ENCODE measurements at regions not wholly inside any gene's neighbourhood (a gene's known extent, or its start where the extent isn't known, plus 50 kb on each side); places are given as distances from the start of the nearest gene placed in this dataset.

- no peak for DNase-seq (ENCODE audit: low spot score)
These were observed 73.2 kb upstream of the FSTL4 start for GRCh38 chr5:133685402-133686018.

- no peak for DNase-seq (ENCODE audit: low spot score)
These were observed 71.6 kb upstream of the FSTL4 start for GRCh38 chr5:133683646-133684596.

GRCh38 chr5:133682451-133682850, 70.1 kb upstream of the FSTL4 start:
- DNase-seq (ENCODE audit: low spot score) = no peak

GRCh38 chr5:133681896-133682295, 69.6 kb upstream of the FSTL4 start:
- DNase-seq (ENCODE audit: low spot score) = no peak

- no peak for DNase-seq (ENCODE audit: low spot score)
These were observed 68.7 kb upstream of the FSTL4 start for GRCh38 chr5:133680830-133681565.

- DNase-seq (ENCODE audit: low spot score) = no peak
These were observed 67.2 kb upstream of the FSTL4 start for GRCh38 chr5:133679534-133679933.

- no peak for DNase-seq (ENCODE audit: low spot score)
These were observed 63.2 kb upstream of the FSTL4 start for GRCh38 chr5:133675376-133676154.

- DNase-seq (ENCODE audit: low spot score) = no peak
These were observed 58.0 kb upstream of the FSTL4 start for GRCh38 chr5:133670336-133670735.

GRCh38 chr5:133669472-133669871, 57.1 kb upstream of the FSTL4 start:
- DNase-seq (ENCODE audit: low spot score) = no peak

GRCh38 chr5:133668458-133668857, 56.1 kb upstream of the FSTL4 start:
- no peak for DNase-seq (ENCODE audit: low spot score)

- DNase-seq (ENCODE audit: low spot score) = no peak
These were observed 54.9 kb upstream of the FSTL4 start for GRCh38 chr5:133667217-133667616.

- no peak for DNase-seq (ENCODE audit: low spot score)
These were observed 53.2 kb upstream of the FSTL4 start for GRCh38 chr5:133665571-133665970.

- no peak for DNase-seq (ENCODE audit: low spot score)
These were observed 52.1 kb upstream of the FSTL4 start for GRCh38 chr5:133664422-133664821.

GRCh38 chr5:133663397-133664054, 51.2 kb upstream of the FSTL4 start:
- no peak for DNase-seq (ENCODE audit: low spot score)

- no peak for DNase-seq (ENCODE audit: low spot score)
These were observed 50.2 kb upstream of the FSTL4 start for GRCh38 chr5:133662578-133662977.
